ENCODE measurements at regions not wholly inside any gene's neighbourhood (a gene's known extent, or its start where the extent isn't known, plus 50 kb on each side); places are given as distances from the start of the nearest gene placed in this dataset.

GRCh38 chr1:238029126-238029525, 138.4 kb upstream of the ZP4 start:
- Histone ChIP-seq H3K36me3 (ENCODE audit: control insufficient read depth, insufficient read depth, low read length) (no peaks in the 10 kb centered on the region), H3K4me3 (ENCODE audit: low read depth, low read length) (no peak overlapping the region), H3K4me1 (no peaks in the 10 kb centered on the region; the same call in 1 of the 2 replicates), H3K9me3 (no peaks in the 10 kb centered on the region), H3K27me3 (replicated peaks; ENCODE audit: control insufficient read depth, insufficient read depth, low read length) (no peaks in the 10 kb centered on the region)
- no peaks in the 10 kb centered on the region for H3K27me3 Mint-ChIP-seq (ENCODE audit: insufficient read depth, unreplicated experiment)
- H3K27ac Mint-ChIP-seq (ENCODE audit: unreplicated experiment): no peak overlapping the region
- intact Hi-C loops (cut with micrococcal nuclease; ENCODE audit: unreplicated experiment): no loop called here
- ChIA-PET CTCF (no interaction called here), POLR2A (no interaction called here)
- H3K9me3 Mint-ChIP-seq (ENCODE audit: unreplicated experiment): peaks cover 38% of the 10 kb centered on the region
- H3K36me3 Mint-ChIP-seq (ENCODE audit: insufficient read depth, unreplicated experiment): no peaks in the 10 kb centered on the region
- no peak for TF ChIP-seq CTCF (IDR thresholded peaks at IDR 0.05; ENCODE audit: insufficient read depth in 1 of 2, low read depth in 1 of 2, low read length in 1 of 2, severe bottlenecking in 1 of 2, unreplicated experiment in 1 of 2)
- no TSS peak for BruUV-seq (replicated peaks)
- no peak for DNase-seq
- H3K4me3 Mint-ChIP-seq (ENCODE audit: unreplicated experiment): no peak overlapping the region
- no peaks in the 10 kb centered on the region for H3K4me1 Mint-ChIP-seq (ENCODE audit: low read depth, unreplicated experiment)

GRCh38 chr1:238027366-238027765, 136.6 kb upstream of the ZP4 start:
- Mint-ChIP-seq H3K27me3 (ENCODE audit: insufficient read depth, unreplicated experiment) (peaks cover 4% of the 10 kb centered on the region), H3K27ac (ENCODE audit: unreplicated experiment) (no peak overlapping the region), H3K4me3 (ENCODE audit: unreplicated experiment) (no peak overlapping the region), H3K9me3 (ENCODE audit: unreplicated experiment) (peaks cover 22% of the 10 kb centered on the region), H3K4me1 (ENCODE audit: low read depth, unreplicated experiment) (no peaks in the 10 kb centered on the region), H3K36me3 (ENCODE audit: insufficient read depth, unreplicated experiment) (no peaks in the 10 kb centered on the region)
- Histone ChIP-seq H3K4me1 (no peaks in the 10 kb centered on the region; the same call in 1 of the 2 replicates), H3K9me3 (no peaks in the 10 kb centered on the region), H3K4me3 (ENCODE audit: low read depth, low read length) (no peak overlapping the region), H3K27me3 (replicated peaks; ENCODE audit: control insufficient read depth, insufficient read depth, low read length) (no peaks in the 10 kb centered on the region), H3K36me3 (ENCODE audit: control insufficient read depth, insufficient read depth, low read length) (no peaks in the 10 kb centered on the region)
- ChIA-PET POLR2A (no interaction called here), CTCF (no interaction called here)
- no TSS peak for BruUV-seq (replicated peaks)
- TF ChIP-seq CTCF (IDR thresholded peaks at IDR 0.05; ENCODE audit: insufficient read depth in 1 of 2, low read depth in 1 of 2, low read length in 1 of 2, severe bottlenecking in 1 of 2, unreplicated experiment in 1 of 2): no peak
- intact Hi-C loops (cut with micrococcal nuclease; ENCODE audit: unreplicated experiment): no loop called here
- DNase-seq: no peak

DNA sequence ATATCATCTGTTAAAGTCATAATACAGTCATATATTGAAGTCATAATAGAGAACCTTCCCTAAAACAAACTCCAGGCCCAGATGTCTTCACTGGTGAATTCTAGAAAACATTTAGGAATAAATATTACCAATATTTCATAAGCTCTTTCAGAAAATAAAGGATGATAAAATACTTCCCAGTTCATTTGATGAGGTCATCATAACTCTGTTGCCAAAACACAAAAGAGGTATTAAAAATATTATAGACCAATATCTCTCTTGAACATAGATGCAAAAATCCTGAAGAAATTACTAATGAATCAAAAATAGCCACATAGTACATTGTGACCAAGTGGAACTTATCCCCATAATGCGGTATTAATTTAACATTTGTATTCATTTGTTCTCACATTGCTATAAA, 132.4 kb upstream of the ZP4 start:
- no peak for DNase-seq
- no peak overlapping the region for H3K4me3 ChIP-seq (ENCODE audit: low read depth, low read length)
- H3K9me3 ChIP-seq: no peaks in the 10 kb centered on the region
- Mint-ChIP-seq H3K27me3 (ENCODE audit: insufficient read depth, unreplicated experiment) (peaks cover 4% of the 10 kb centered on the region), H3K4me3 (ENCODE audit: unreplicated experiment) (no peak overlapping the region), H3K27ac (ENCODE audit: unreplicated experiment) (no peak overlapping the region), H3K36me3 (ENCODE audit: insufficient read depth, unreplicated experiment) (no peaks in the 10 kb centered on the region), H3K9me3 (ENCODE audit: unreplicated experiment) (no peaks in the 10 kb centered on the region), H3K4me1 (ENCODE audit: low read depth, unreplicated experiment) (no peaks in the 10 kb centered on the region)
- ChIA-PET POLR2A (no interaction called here), CTCF (no interaction called here)
- BruUV-seq (replicated peaks): no TSS peak
- no peaks in the 10 kb centered on the region for H3K4me1 ChIP-seq
- intact Hi-C loops (cut with micrococcal nuclease; ENCODE audit: unreplicated experiment): no loop called here
- TF ChIP-seq CTCF (IDR thresholded peaks at IDR 0.05; ENCODE audit: insufficient read depth in 1 of 2, low read depth in 1 of 2, low read length in 1 of 2, severe bottlenecking in 1 of 2, unreplicated experiment in 1 of 2): no peak
- no peaks in the 10 kb centered on the region for H3K36me3 ChIP-seq (ENCODE audit: control insufficient read depth, insufficient read depth, low read length)
- no peaks in the 10 kb centered on the region for H3K27me3 ChIP-seq (replicated peaks; ENCODE audit: control insufficient read depth, insufficient read depth, low read length)

Data from Caco-2 (cell line).